T-helper 2 cell treated with Interferon-gamma antibody and Interleukin-4, amounts not matched to agents 5 μg/mL and 100 μg/mL, for 36 hours (primary cell): ENCODE measurements at regions not wholly inside any gene's neighbourhood (a gene's known extent, or its start where the extent isn't known, plus 50 kb on each side); places are given as distances from the start of the nearest gene placed in this dataset.
"Not testable (repeated sequence)": the region's sequence is repeated elsewhere in the genome, so short reads cannot be mapped to it uniquely, and the experiment has no call there.

Experiments
- DNase-seq: peaks from one replicate; pipeline ENCODE4 v3.0.0; 2021; ENCODE audit warnings: low spot score
- H3K27ac Mint-ChIP-seq: one replicate; pipeline ENCODE4 v1.8.0; 2021; ENCODE audit warnings: mild to moderate bottlenecking, mixed read lengths
- H3K27me3 Mint-ChIP-seq: one replicate; pipeline ENCODE4 v1.8.0; 2021; ENCODE audit warnings: low read depth, mixed read lengths
- H3K36me3 Mint-ChIP-seq: one replicate; pipeline ENCODE4 v1.8.0; 2021; ENCODE audit warnings: low read depth, mixed read lengths
- H3K4me1 Mint-ChIP-seq: one replicate; pipeline ENCODE4 v1.8.0; 2021; ENCODE audit warnings: low read depth, mixed read lengths
- H3K4me3 Mint-ChIP-seq: one replicate; pipeline ENCODE4 v1.8.0; 2022; ENCODE audit warnings: mild to moderate bottlenecking, moderate library complexity, mixed read lengths
- H3K9me3 Mint-ChIP-seq: one replicate; pipeline ENCODE4 v1.8.0; 2021; ENCODE audit warnings: mixed read lengths

DNA sequence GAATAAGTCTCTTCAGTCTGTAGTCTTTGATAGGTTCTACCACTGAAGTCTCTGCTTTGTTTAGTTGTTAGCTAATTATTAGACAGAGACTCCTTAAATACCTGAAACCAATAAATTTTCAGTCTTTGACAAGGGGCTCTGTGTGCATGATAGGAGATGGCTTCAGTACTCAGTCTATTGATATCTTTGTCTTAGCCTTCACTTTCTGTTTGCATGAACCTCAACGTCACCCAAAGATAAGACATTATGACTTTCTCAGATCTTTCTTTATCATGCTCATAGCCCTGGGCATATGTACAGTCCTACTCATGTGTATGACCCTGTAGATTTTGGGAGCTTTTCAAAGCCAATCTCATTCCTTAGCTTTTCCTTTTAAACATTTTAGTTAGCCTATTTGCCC, 183.5 kb upstream of the GCFC2 start:
- Mint-ChIP-seq H3K9me3 (no peaks in the 10 kb centered on the region), H3K4me1 (no peaks in the 10 kb centered on the region), H3K27ac (no peak overlapping the region), H3K4me3 (no peak overlapping the region), H3K36me3 (no peaks in the 10 kb centered on the region), H3K27me3 (no peaks in the 10 kb centered on the region)
- no peak for DNase-seq

GRCh38 chr2:75892490-75892889, 181.8 kb upstream of the GCFC2 start:
- Mint-ChIP-seq H3K36me3 (no peaks in the 10 kb centered on the region), H3K27ac (no peak overlapping the region), H3K4me1 (no peaks in the 10 kb centered on the region), H3K9me3 (no peaks in the 10 kb centered on the region), H3K4me3 (no peak overlapping the region), H3K27me3 (no peaks in the 10 kb centered on the region)
- no peak for DNase-seq

DNA sequence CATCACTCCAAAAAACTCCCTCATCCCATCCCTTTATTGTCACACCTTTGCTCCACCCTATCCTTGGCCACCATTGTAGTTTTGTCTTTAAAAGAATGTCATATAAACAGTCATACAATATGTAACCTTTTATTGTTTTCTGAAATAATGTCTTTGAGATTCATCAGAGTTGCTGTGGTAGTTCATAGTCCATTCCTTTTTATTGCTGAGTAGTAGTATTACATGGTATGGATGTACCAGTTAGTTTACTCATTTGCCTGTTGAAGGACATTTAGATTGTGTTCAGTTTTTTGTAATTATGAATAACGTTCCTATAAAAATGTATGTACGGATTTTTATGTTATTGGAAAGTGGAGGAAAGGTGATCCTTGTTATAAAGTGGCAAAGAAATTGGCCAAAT, 171.8 kb upstream of the GCFC2 start:
- Mint-ChIP-seq H3K4me3 (no peak overlapping the region), H3K27ac (no peak overlapping the region), H3K9me3 (peaks cover 3% of the 10 kb centered on the region), H3K36me3 (no peaks in the 10 kb centered on the region), H3K4me1 (no peaks in the 10 kb centered on the region), H3K27me3 (no peaks in the 10 kb centered on the region)
- no peak for DNase-seq

DNA sequence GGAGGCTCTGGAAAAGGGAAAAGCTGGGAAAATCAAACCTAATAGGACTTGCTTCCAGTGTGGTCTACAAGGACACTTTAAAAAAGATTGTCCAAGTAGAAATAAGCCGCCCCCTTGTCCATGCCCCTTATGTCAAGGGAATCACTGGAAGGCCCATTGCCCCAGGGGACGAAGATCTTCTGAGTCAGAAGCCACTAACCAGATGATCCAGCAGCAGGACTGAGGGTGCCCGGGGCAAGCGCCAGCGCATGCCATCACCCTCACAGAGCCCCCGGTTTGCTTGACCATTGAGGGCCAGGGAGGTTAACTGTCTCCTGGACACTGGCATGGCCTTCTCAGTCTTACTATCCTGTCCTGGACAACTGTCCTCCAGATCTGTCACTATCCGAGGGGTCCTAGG, 164.9 kb upstream of the GCFC2 start:
- H3K4me3 Mint-ChIP-seq, H3K36me3 Mint-ChIP-seq, DNase-seq, H3K9me3 Mint-ChIP-seq, H3K4me1 Mint-ChIP-seq, H3K27me3 Mint-ChIP-seq, H3K27ac Mint-ChIP-seq: not testable (repeated sequence)

DNA sequence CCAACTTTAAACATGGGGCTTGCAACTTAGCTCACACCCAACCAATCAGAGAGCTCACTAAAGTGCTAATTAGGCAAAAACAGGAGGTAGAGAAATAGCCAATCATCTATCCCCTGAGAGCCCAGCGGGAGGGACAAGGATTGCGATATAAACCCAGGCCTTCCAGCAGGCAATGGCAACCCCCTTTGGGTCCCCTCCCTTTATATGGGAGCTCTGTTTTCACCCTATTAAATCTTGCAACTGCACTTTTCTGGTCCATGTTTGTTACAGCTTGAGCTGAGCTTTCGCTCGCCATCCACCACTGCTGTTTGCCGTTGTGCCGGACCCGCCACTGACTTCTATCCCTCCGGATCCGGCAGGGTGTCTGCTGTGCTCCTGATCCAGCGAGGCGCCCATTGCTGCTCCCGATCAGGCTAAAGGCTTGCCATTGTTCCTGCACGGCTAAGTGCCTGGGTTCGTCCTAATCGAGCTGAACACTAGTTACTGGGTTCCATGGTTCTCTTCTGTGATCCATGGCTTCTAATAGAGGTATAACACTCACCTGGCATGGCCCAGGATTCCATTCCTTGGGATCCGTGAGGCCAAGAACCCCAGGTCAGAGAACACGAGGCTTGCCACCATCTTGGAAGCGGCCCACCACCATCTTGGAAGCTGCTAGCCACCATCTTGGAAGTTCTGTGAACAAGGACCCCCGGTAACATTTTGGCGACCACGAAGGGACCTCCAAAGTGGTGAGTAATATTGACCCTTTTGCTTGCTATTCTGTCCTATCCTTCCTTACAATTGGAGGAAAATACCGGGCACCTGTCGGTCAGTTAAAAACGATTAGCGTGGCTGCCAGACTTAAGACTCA, 161.3 kb upstream of the GCFC2 start:
- H3K4me1 Mint-ChIP-seq, H3K36me3 Mint-ChIP-seq, H3K27me3 Mint-ChIP-seq, H3K9me3 Mint-ChIP-seq, H3K27ac Mint-ChIP-seq, H3K4me3 Mint-ChIP-seq, DNase-seq: not testable (repeated sequence)

DNA sequence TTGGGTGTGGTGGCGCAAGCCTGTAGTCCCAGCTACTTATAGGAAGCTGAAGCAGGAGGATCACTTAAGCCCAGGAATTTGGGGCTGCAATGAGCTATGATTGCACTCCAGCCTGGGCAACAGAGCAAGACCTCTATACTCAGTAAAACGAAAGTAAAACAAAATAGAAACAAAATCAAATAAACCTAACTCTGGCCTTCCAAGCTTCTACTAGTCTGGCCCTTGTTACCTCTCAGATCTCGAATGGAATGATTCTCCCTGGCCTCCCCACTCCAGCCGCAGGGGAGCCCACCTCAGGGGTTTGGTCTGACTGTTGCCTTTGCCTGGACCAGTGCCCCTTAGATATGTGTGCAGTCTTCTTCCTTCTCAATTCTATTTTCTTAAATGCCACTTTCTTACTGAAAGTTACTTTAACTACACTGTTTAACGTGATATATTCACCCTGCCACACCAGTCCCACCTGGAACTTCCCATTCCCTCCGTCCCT, 160.0 kb upstream of the GCFC2 start:
- no peak overlapping the region for H3K4me3 Mint-ChIP-seq

GRCh38 chr2:75870133-75870532, 159.4 kb upstream of the GCFC2 start:
- H3K9me3 Mint-ChIP-seq, result no peaks in the 10 kb centered on the region
- H3K4me1 Mint-ChIP-seq, result no peaks in the 10 kb centered on the region
- no peak for DNase-seq
- no peaks in the 10 kb centered on the region for H3K36me3 Mint-ChIP-seq
- no peaks in the 10 kb centered on the region for H3K27me3 Mint-ChIP-seq
- H3K27ac Mint-ChIP-seq, result no peak overlapping the region
- H3K4me3 Mint-ChIP-seq, result no peak overlapping the region

More for the DNA sequence above, 160.0 kb upstream of the GCFC2 start:
- Mint-ChIP-seq H3K4me1 (no peaks in the 10 kb centered on the region), H3K27me3 (no peaks in the 10 kb centered on the region), H3K9me3 (no peaks in the 10 kb centered on the region), H3K36me3 (no peaks in the 10 kb centered on the region), H3K27ac (no peak overlapping the region)
- no peak for DNase-seq

- Mint-ChIP-seq H3K4me1 (no peaks in the 10 kb centered on the region), H3K36me3 (no peaks in the 10 kb centered on the region), H3K27ac (no peak overlapping the region), H3K4me3 (no peak overlapping the region), H3K27me3 (no peaks in the 10 kb centered on the region), H3K9me3 (no peaks in the 10 kb centered on the region)
- DNase-seq, result no peak
Observed at GRCh38 chr2:75865702-75866101, 155.0 kb upstream of the GCFC2 start.

DNA sequence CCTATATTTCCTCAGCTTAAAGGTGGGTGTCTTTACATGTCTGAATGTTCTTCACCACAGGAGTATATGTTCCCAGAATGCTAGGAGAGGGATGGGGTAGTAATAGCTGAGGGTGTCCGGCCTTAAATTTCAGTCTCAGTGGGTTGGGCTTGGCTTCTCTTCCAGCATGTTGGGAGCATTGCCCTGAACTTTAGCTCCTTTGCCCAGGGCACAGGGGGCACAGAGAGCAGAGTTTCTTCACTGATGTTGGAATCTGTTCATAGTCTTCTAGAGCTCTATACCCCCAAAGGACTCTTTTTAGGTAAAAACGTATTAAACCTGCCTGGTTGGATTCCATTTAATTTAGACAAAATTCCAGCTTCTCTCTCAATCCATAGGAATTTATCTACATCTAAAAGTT, 154.4 kb upstream of the GCFC2 start:
- Mint-ChIP-seq H3K27me3 (no peaks in the 10 kb centered on the region), H3K4me1 (no peaks in the 10 kb centered on the region), H3K36me3 (no peaks in the 10 kb centered on the region), H3K27ac (no peak overlapping the region), H3K4me3 (no peak overlapping the region), H3K9me3 (no peaks in the 10 kb centered on the region)
- no peak for DNase-seq

DNA sequence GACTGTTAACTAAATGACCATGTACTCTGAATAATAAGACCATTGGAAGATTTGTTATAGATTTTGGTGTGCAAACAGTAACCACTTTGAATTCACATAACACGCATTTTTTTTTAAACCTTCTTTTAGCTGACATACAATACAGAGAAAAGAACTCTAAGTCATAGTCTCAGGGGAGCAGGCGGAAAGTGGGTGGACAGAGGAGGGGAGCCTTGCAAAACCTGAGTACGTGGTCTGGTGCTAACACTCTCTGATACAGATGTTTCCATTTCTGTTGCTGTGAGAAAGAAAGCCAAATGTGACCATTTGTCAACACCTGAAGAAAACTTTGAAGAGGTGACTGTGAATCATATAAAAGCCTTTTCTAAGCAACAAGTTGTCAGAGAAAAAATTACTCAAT, 151.8 kb upstream of the GCFC2 start:
- no peak overlapping the region for H3K27ac Mint-ChIP-seq
- no peaks in the 10 kb centered on the region for H3K4me1 Mint-ChIP-seq
- no peaks in the 10 kb centered on the region for H3K9me3 Mint-ChIP-seq
- H3K4me3 Mint-ChIP-seq, result no peak overlapping the region
- no peaks in the 10 kb centered on the region for H3K36me3 Mint-ChIP-seq
- DNase-seq, result no peak
- H3K27me3 Mint-ChIP-seq, result no peaks in the 10 kb centered on the region

DNA sequence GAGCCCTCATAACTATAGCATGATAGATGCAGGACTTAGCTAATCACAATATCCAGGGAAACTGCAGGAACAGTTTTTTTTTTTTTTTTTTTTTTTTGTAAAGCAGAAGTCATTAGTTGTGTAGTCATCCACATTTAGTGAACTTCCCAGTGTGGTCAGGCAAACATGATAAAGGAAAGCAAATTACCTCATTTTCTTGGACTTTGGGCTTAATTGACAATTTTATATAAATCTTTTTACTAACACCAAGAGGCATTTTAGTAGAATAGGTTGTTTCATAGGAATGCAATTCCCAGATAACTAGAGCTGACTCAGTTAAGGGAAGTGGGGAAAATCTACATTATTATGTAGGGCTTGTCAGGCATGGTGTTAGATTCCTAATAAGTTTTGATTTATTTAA, 142.7 kb upstream of the GCFC2 start:
- H3K4me1 Mint-ChIP-seq, result no peaks in the 10 kb centered on the region
- no peak overlapping the region for H3K27ac Mint-ChIP-seq
- no peaks in the 10 kb centered on the region for H3K36me3 Mint-ChIP-seq
- H3K27me3 Mint-ChIP-seq, result no peaks in the 10 kb centered on the region
- H3K4me3 Mint-ChIP-seq, result no peak overlapping the region
- peaks cover 21% of the 10 kb centered on the region for H3K9me3 Mint-ChIP-seq
- DNase-seq, result no peak

DNA sequence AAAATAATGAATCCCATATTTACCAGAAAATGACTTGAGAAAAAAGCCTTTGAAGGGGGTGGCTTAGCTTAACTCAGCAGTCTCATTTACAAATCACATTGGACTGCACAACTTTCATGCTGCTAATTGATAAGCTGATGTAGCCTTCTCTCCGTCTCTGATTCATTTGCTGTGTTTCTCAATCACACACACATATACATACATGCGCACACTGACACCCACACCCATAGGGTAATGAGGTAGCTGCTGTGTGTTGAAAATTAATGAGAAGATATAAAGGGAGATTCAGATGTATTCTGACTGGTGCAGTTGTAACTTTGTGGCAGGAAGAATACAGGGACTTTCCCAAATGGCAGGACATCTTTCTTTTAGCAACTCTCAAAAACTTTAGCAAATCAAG, 141.9 kb upstream of the GCFC2 start:
- no peak overlapping the region for H3K4me3 Mint-ChIP-seq

GRCh38 chr2:75846683-75847190, 136.0 kb upstream of the GCFC2 start:
- Mint-ChIP-seq H3K4me1 (no peaks in the 10 kb centered on the region), H3K36me3 (no peaks in the 10 kb centered on the region), H3K9me3 (no peaks in the 10 kb centered on the region), H3K27me3 (no peaks in the 10 kb centered on the region), H3K27ac (no peak overlapping the region), H3K4me3 (no peak overlapping the region)
- no peak for DNase-seq

More for the DNA sequence above, 141.9 kb upstream of the GCFC2 start:
- no peaks in the 10 kb centered on the region for H3K36me3 Mint-ChIP-seq
- H3K9me3 Mint-ChIP-seq, result peaks cover 21% of the 10 kb centered on the region
- no peak for DNase-seq
- H3K27me3 Mint-ChIP-seq, result no peaks in the 10 kb centered on the region
- H3K27ac Mint-ChIP-seq, result no peak overlapping the region
- H3K4me1 Mint-ChIP-seq, result no peaks in the 10 kb centered on the region

DNA sequence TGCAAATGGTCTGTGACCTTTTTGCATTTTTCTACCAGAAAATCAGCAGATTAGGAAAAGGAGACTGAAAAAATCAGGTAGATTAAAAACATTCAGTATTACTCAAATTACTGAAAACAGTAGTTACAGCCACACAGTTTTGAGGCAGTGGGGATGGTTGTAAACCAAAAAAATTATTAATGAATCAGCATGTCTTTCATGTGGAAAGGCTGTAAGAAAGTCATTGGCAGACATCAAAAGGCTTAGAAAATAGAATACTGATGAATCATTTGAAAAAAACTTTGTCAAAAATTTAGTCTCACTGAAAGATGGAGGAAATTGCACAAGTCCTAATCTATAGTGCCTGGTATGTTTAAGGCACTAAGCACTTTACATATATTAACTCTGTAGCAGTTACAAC, 133.9 kb upstream of the GCFC2 start:
- Mint-ChIP-seq H3K9me3 (no peaks in the 10 kb centered on the region), H3K27me3 (no peaks in the 10 kb centered on the region), H3K4me1 (no peaks in the 10 kb centered on the region), H3K27ac (no peak overlapping the region), H3K36me3 (no peaks in the 10 kb centered on the region), H3K4me3 (no peak overlapping the region)
- DNase-seq, result no peak

DNA sequence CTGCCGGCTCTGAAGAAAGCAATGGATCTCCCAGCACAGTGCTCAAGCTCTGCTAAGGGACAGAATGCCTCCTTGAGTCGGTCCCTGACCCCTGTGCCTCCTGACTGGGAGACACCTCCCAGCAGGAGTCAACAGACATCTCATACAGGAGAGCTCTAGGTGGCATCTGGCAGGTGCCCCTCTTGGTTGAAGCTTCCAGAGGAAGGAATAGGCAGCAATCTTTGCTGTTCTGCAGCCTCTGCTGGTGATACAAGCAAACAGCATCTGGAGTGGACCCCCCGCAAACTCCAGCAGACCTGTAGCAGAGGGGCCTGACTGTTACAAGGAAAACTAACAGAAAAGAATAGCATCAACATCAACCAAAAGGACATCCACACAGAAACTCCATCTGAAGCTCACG, 123.9 kb upstream of the GCFC2 start:
- not testable (repeated sequence) for H3K27ac Mint-ChIP-seq, H3K4me3 Mint-ChIP-seq, H3K9me3 Mint-ChIP-seq, DNase-seq, H3K27me3 Mint-ChIP-seq, H3K36me3 Mint-ChIP-seq, H3K4me1 Mint-ChIP-seq
